Transverse colon (tissue), 4 donors: ENCODE measurements at regions not wholly inside any gene's neighbourhood (a gene's known extent, or its start where the extent isn't known, plus 50 kb on each side); places are given as distances from the start of the nearest gene placed in this dataset.

Source experiments
- DNase-seq: peaks from one replicate; pipeline ENCODE4 v3.0.0-alpha.2; 2019
- H3K27ac ChIP-seq, 4 donors: fragments of 200-600 bp; sonication (generic); 2 replicates each; pipeline ENCODE4 v1.5.1; 2016 to 2018; ENCODE audit warnings: inconsistent platforms in 4 of 4
- H3K27me3 ChIP-seq: fragments of 200-600 bp; sonication (generic); 2 replicates; pipeline ENCODE4 v1.5.1; 2017; ENCODE audit warnings: inconsistent platforms
- H3K36me3 ChIP-seq, 4 donors: fragments of 200-600 bp; sonication (generic); 2 replicates each; pipeline ENCODE4 v1.5.1; 2017 to 2019; ENCODE audit warnings: inconsistent platforms in 4 of 4
- H3K4me1 ChIP-seq, 4 donors: fragments of 200-600 bp; sonication (generic); 2 replicates each; pipeline ENCODE4 v1.5.1; 2017 to 2020; ENCODE audit warnings: inconsistent platforms in 4 of 4
- H3K4me3 ChIP-seq, 4 donors: fragments of 200-600 bp; sonication (generic); 1 replicate in 1 of 4; 2 replicates in 3 of 4; pipeline versions ENCODE4 v1.5.1 to v1.6.1; 2017 to 2019; ENCODE audit warnings: inconsistent platforms in 4 of 4
- H3K9me3 ChIP-seq, 2 donors: fragments of 200-600 bp; sonication (generic); 2 replicates each; pipeline ENCODE4 v1.5.1; 2017 to 2019; ENCODE audit warnings: inconsistent platforms in 2 of 2
- CTCF ChIP-seq, 5 experiments: fragments of 200-600 bp in 3 of 5; fragments of 450-650 bp in 2 of 5; sonication (generic) in 3 of 5; IDR thresholded peaks; 1 replicate in 2 of 5; 2 replicates in 3 of 5; pipeline ENCODE4 v1.5.1; 2016 to 2017; ENCODE audit warnings: antibody characterized with exemption in 5 of 5, inconsistent platforms in 3 of 5, mild to moderate bottlenecking in 2 of 5, moderate library complexity in 1 of 5
- EP300 ChIP-seq: sonication (generic); formaldehyde crosslinking; IDR thresholded peaks from one replicate; pipeline ENCODE4 v1.6.1; 2017; ENCODE audit warnings: antibody characterized with exemption, low read depth
- POLR2A ChIP-seq: fragments of 450-650 bp; IDR thresholded peaks from one replicate; pipeline ENCODE4 v1.6.1; 2016; ENCODE audit warnings: antibody characterized with exemption, mild to moderate bottlenecking, moderate library complexity
- POLR2AphosphoS5 ChIP-seq, 3 donors: sonication (generic); formaldehyde crosslinking; IDR thresholded peaks; one replicate each; pipeline ENCODE4 v1.6.1; 2016; ENCODE audit warnings: antibody characterized with exemption in 3 of 3
- WGBS, 2 donors: methylation state at CpG; one replicate each; pipeline ENCODE4 v1.1.5; 2018; ENCODE audit warnings: low coverage in 1 of 2; 5-methylcytosine and 5-hydroxymethylcytosine counted together
- in situ Hi-C, 4 donors: fragments of 200-750 bp; cut with MboI; loops; one replicate each; pipeline versions ENCODE4 v1.15.0 to v1.15.1; 2017; ENCODE audit warnings: low sequenced_read_pairs in 3 of 4, low pct_ligation_motif_present in 1 of 4, low pct_unique_long_range_greater_than_20kb in 1 of 4
- intact Hi-C: fragments of 100-400 bp; cut with DNase I; formaldehyde crosslinking; loops from one replicate; pipeline ENCODE4 v1.15.1; 2023; ENCODE audit warnings: low total_unique reads

GRCh38 chr12:92600052-92600451, 102.7 kb upstream of the PLEKHG7 start:
- WGBS, 2 donors = 100% methylated on average over 1 of the region's 1 CpG
- Histone ChIP-seq H3K4me1 (peaks cover 0 to under 1% (median 0%) of the 10 kb centered on the region in 4 donors), H3K4me3 (no peak overlapping the region), H3K27me3 (no peaks in the 10 kb centered on the region), H3K27ac (no peak overlapping the region), H3K36me3 (no peaks in the 10 kb centered on the region), H3K9me3 (peaks cover 0 to 9% of the 10 kb centered on the region in 2 donors)
- in situ Hi-C loops = no loop called here
- intact Hi-C loops = loop anchor here (5.0 kb wide), 1 partner anchor 93 kb away; no protein-coding TSS in a partner anchor
- TF ChIP-seq POLR2AphosphoS5 (IDR thresholded peaks at IDR 0.05) = no peak
- TF ChIP-seq POLR2A = no peak
- no peak for TF ChIP-seq EP300
- TF ChIP-seq CTCF (IDR thresholded peaks at IDR 0.05) = no peak
- DNase-seq = no peak

GRCh38 chr12:92597997-92598396, 104.8 kb upstream of the PLEKHG7 start:
- DNase-seq = no peak
- Histone ChIP-seq H3K4me3 (no peak overlapping the region), H3K27me3 (no peaks in the 10 kb centered on the region), H3K4me1 (no peaks in the 10 kb centered on the region), H3K36me3 (no peaks in the 10 kb centered on the region), H3K9me3 (peaks cover 0 to 9% of the 10 kb centered on the region in 2 donors), H3K27ac (no peak overlapping the region)
- intact Hi-C loops = no loop called here
- in situ Hi-C loops = no loop called here
- 50 to 57% methylated on average over 1 of the region's 1 CpG for WGBS, 2 donors
- TF ChIP-seq POLR2AphosphoS5 (IDR thresholded peaks at IDR 0.05) = no peak
- TF ChIP-seq CTCF (IDR thresholded peaks at IDR 0.05) = no peak
- TF ChIP-seq POLR2A = no peak
- TF ChIP-seq EP300 = no peak

- in situ Hi-C loops (no loop called here), intact Hi-C loops (no loop called here)
- Histone ChIP-seq H3K9me3 (peaks cover 0 to 9% of the 10 kb centered on the region in 2 donors), H3K27ac (no peak overlapping the region), H3K27me3 (no peaks in the 10 kb centered on the region), H3K4me1 (no peaks in the 10 kb centered on the region), H3K4me3 (no peak overlapping the region), H3K36me3 (no peaks in the 10 kb centered on the region)
- 46 to 80% methylated on average over 1 to 2 of the region's 2 CpGs for WGBS, 2 donors
- no peak for DNase-seq
- TF ChIP-seq EP300 = no peak
- TF ChIP-seq POLR2A = no peak
- TF ChIP-seq CTCF (IDR thresholded peaks at IDR 0.05) = no peak
- no peak for TF ChIP-seq POLR2AphosphoS5 (IDR thresholded peaks at IDR 0.05)
These were observed 105.7 kb upstream of the PLEKHG7 start for GRCh38 chr12:92597118-92597517.

GRCh38 chr12:92596383-92596782, 106.4 kb upstream of the PLEKHG7 start:
- intact Hi-C loops (no loop called here), in situ Hi-C loops (no loop called here)
- no peak overlapping the region for H3K27ac ChIP-seq
- WGBS, 2 donors = 82 to 83% methylated on average over 7 of the region's 7 CpGs
- TF ChIP-seq CTCF (IDR thresholded peaks at IDR 0.05) = no peak
- no peak for TF ChIP-seq POLR2A
- TF ChIP-seq POLR2AphosphoS5 (IDR thresholded peaks at IDR 0.05) = no peak
- no peak for TF ChIP-seq EP300
- H3K36me3 ChIP-seq = no peaks in the 10 kb centered on the region
- DNase-seq = no peak
- H3K9me3 ChIP-seq = peaks cover 0 to 9% of the 10 kb centered on the region in 2 donors
- no peaks in the 10 kb centered on the region for H3K4me1 ChIP-seq
- no peak overlapping the region for H3K4me3 ChIP-seq
- H3K27me3 ChIP-seq = no peaks in the 10 kb centered on the region
